ENCODE measurements at regions not wholly inside any gene's neighbourhood (a gene's known extent, or its start where the extent isn't known, plus 50 kb on each side); places are given as distances from the start of the nearest gene placed in this dataset.

GRCh38 chr5:162990063-162990462, 447.3 kb upstream of the CCNG1 start:
- Histone ChIP-seq H2BK20ac (ENCODE audit: low read depth, low read length, poor library complexity, severe bottlenecking) (no peak overlapping the region), H2AFZ (ENCODE audit: low read length) (no peak overlapping the region), H3K18ac (ENCODE audit: insufficient read length, low read depth, low read length) (no peak overlapping the region), H3K79me2 (ENCODE audit: insufficient read depth, low read length) (no peaks in the 10 kb centered on the region), H2BK5ac (ENCODE audit: insufficient read length, low read length) (no peak overlapping the region), H3K27me3 (ENCODE audit: insufficient read depth, low read length) (no peaks in the 10 kb centered on the region), H3K4me2 (ENCODE audit: insufficient read depth, insufficient read length, low read length) (no peak overlapping the region), H4K8ac (replicated peaks; ENCODE audit: insufficient read length, low read depth, low read length) (no peak overlapping the region), H3K14ac (ENCODE audit: insufficient read depth, low read length) (no peak overlapping the region), H3K27ac (ENCODE audit: insufficient read length, low read depth, low read length) (no peak overlapping the region), H3T11ph (ENCODE audit: low read length) (no peak overlapping the region), H3K56ac (ENCODE audit: insufficient read length, low read depth, low read length) (no peak overlapping the region), H2AK5ac (ENCODE audit: insufficient read length, low read length) (no peak overlapping the region), H3K9me3 (ENCODE audit: control insufficient read depth, low read depth, low read length) (no peaks in the 10 kb centered on the region), H3K23me2 (ENCODE audit: insufficient read length, low read depth, low read length, poor library complexity, severe bottlenecking) (no peaks in the 10 kb centered on the region), H3K4me1 (ENCODE audit: insufficient read depth, low read length) (no peaks in the 10 kb centered on the region), H4K5ac (ENCODE audit: insufficient read length, low read depth, low read length) (no peak overlapping the region), H3K23ac (ENCODE audit: insufficient read length, low read depth, low read length) (no peak overlapping the region), H2BK12ac (ENCODE audit: insufficient read length, low read depth, low read length) (no peak overlapping the region), H2BK120ac (ENCODE audit: low read depth, low read length, poor library complexity, severe bottlenecking) (no peak overlapping the region), H4K20me1 (ENCODE audit: control insufficient read depth, insufficient read depth, insufficient read length) (no peaks in the 10 kb centered on the region), H4K91ac (ENCODE audit: insufficient read length, low read depth, low read length) (no peak overlapping the region), H3K79me1 (ENCODE audit: insufficient read depth, low read depth, low read length, poor library complexity, severe bottlenecking) (no peaks in the 10 kb centered on the region), H3K9ac (ENCODE audit: extremely low read depth, insufficient read length, low read length) (no peak overlapping the region), H3K4ac (ENCODE audit: low read depth, low read length) (no peak overlapping the region), H2BK15ac (ENCODE audit: low read depth, low read length) (no peak overlapping the region)
- no peak for DNase-seq
- H3K4me3 Mint-ChIP-seq: no peak overlapping the region
- TF ChIP-seq CTCF (conservative IDR thresholded peaks at IDR 0.05): no peak
- H3K36me3 Mint-ChIP-seq (ENCODE audit: insufficient read depth in 1 of 3, low read depth in 3 of 3): no peaks in the 10 kb centered on the region
- no peaks in the 10 kb centered on the region for H3K9me3 Mint-ChIP-seq
- no peaks in the 10 kb centered on the region for H3K27me3 Mint-ChIP-seq (ENCODE audit: low read depth)
- H3K4me1 Mint-ChIP-seq: no peaks in the 10 kb centered on the region
- no peak overlapping the region for H3K27ac Mint-ChIP-seq
